ENCODE measurements at regions not wholly inside any gene's neighbourhood (a gene's known extent, or its start where the extent isn't known, plus 50 kb on each side); places are given as distances from the start of the nearest gene placed in this dataset.

DNA sequence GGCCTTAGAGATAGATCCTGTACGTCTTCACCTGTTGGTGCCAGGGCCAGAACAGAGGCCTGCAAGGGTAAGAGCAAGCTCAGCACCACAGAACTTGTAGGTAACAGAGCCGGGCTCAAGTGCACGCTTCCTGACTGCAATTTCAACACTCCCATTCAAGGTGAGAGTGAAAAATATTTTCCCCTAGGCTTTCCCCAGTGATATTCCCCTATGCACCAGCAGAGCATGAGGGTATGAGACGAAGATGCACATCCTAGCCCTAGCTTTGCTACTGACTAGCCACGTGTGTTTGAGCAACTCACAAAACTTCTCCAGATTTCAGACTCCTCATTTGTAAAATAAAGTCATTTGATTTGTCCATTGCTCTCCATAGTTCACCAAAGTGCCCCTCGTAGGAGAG, 411.6 kb downstream of the ZNF521 start:
- no peak for TF ChIP-seq POLR2A (IDR thresholded peaks at IDR 0.05; ENCODE audit: low read depth, low read length)
- no peak for TF ChIP-seq POLR2AphosphoS5 (IDR thresholded peaks at IDR 0.05; ENCODE audit: low read depth, low read length)
- TF ChIP-seq TAF1 (IDR thresholded peaks at IDR 0.05; ENCODE audit: low read depth, low read length): no peak
- no peak for TF ChIP-seq POU2F2 (IDR thresholded peaks at IDR 0.05; ENCODE audit: low read depth, low read length)
- no peak for TF ChIP-seq PAX5 (IDR thresholded peaks at IDR 0.05; ENCODE audit: insufficient read depth, low read length, severe bottlenecking)
- no peak for TF ChIP-seq SPI1 (IDR thresholded peaks at IDR 0.05; ENCODE audit: low read depth, low read length)
